ENCODE measurements at regions not wholly inside any gene's neighbourhood (a gene's known extent, or its start where the extent isn't known, plus 50 kb on each side); places are given as distances from the start of the nearest gene placed in this dataset.

DNA sequence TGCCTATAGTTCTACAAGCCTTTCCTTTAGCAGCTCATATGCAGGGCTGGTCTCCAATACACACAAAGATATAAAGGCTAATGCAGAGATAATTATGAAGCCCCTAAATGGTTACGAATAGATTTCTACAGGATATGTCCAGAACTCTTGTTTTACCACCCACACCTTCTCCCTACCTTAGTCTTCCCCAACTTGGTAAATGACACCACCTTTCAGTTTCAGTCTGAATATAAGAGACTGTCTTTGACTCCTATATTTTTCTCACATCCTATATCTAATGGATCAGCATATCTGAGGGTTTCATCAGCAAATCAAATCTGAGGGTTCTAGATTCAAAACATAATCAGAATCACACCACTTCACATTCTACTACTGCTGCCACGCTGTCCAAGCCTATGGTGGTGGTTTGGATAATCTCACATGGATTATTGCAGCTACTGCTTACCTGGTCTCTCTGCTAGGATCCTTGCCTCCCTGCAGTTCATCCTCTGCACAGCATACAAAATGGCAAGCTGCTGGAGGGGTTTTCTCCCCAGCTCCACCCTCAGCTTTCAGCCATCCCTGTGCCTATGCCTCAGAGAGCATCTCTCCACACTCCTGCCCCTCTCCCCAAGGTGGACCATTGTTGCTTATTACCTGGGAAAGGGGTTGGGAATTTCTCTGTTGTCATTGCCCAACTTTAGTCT lies 178.0 kb upstream of the SPOPL start:
- TF ChIP-seq, protein P1, sequence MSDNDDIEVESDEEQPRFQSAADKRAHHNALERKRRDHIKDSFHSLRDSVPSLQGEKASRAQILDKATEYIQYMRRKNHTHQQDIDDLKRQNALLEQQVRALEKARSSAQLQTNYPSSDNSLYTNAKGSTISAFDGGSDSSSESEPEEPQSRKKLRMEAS (IDR thresholded peaks at IDR 0.05), result no peak
- no peak for TF ChIP-seq CREB1 (IDR thresholded peaks at IDR 0.05; ENCODE audit: low read depth)
- TF ChIP-seq, protein P2, sequence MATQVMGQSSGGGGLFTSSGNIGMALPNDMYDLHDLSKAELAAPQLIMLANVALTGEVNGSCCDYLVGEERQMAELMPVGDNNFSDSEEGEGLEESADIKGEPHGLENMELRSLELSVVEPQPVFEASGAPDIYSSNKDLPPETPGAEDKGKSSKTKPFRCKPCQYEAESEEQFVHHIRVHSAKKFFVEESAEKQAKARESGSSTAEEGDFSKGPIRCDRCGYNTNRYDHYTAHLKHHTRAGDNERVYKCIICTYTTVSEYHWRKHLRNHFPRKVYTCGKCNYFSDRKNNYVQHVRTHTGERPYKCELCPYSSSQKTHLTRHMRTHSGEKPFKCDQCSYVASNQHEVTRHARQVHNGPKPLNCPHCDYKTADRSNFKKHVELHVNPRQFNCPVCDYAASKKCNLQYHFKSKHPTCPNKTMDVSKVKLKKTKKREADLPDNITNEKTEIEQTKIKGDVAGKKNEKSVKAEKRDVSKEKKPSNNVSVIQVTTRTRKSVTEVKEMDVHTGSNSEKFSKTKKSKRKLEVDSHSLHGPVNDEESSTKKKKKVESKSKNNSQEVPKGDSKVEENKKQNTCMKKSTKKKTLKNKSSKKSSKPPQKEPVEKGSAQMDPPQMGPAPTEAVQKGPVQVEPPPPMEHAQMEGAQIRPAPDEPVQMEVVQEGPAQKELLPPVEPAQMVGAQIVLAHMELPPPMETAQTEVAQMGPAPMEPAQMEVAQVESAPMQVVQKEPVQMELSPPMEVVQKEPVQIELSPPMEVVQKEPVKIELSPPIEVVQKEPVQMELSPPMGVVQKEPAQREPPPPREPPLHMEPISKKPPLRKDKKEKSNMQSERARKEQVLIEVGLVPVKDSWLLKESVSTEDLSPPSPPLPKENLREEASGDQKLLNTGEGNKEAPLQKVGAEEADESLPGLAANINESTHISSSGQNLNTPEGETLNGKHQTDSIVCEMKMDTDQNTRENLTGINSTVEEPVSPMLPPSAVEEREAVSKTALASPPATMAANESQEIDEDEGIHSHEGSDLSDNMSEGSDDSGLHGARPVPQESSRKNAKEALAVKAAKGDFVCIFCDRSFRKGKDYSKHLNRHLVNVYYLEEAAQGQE (IDR thresholded peaks at IDR 0.05; ENCODE audit: low read depth), result no peak
- TF ChIP-seq YY1 (IDR thresholded peaks at IDR 0.05; ENCODE audit: low read depth), result no peak
- TF ChIP-seq EP300 (IDR thresholded peaks at IDR 0.05; ENCODE audit: borderline replicate concordance), result no peak
- TF ChIP-seq FOXM1 (IDR thresholded peaks at IDR 0.05; ENCODE audit: borderline replicate concordance, low read depth), result no peak
- no peak for TF ChIP-seq RAD21 (IDR thresholded peaks at IDR 0.05; ENCODE audit: low read depth)
- TF ChIP-seq, protein P3, sequence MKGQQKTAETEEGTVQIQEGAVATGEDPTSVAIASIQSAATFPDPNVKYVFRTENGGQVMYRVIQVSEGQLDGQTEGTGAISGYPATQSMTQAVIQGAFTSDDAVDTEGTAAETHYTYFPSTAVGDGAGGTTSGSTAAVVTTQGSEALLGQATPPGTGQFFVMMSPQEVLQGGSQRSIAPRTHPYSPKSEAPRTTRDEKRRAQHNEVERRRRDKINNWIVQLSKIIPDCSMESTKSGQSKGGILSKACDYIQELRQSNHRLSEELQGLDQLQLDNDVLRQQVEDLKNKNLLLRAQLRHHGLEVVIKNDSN (IDR thresholded peaks at IDR 0.05), result no peak

Measured in Ishikawa (cell line).